H1 (cell line): ENCODE measurements at regions not wholly inside any gene's neighbourhood (a gene's known extent, or its start where the extent isn't known, plus 50 kb on each side); places are given as distances from the start of the nearest gene placed in this dataset.

Experiments used
- CTCF ChIA-PET: fragments of 300-600 bp; sonication (Branson Sonifier 250); formaldehyde crosslinking; loops from one replicate; lab custom pipeline; 2021; ENCODE audit not compliant: partially characterized antibody; lab: Charles Lee
- POLR2A ChIA-PET: fragments of 300-600 bp; sonication (Branson Sonifier 250); formaldehyde crosslinking; loops from one replicate; lab custom pipeline; 2021; ENCODE audit warnings: inconsistent platforms; ENCODE audit not compliant: partially characterized antibody; lab: Charles Lee
- DNase-seq, 2 experiments: peaks; one replicate each; pipeline versions ENCODE4 v3.0.0 to v3.0.0-alpha.2; 2010 to 2022; ENCODE audit warnings: low spot score in 2 of 2, low read depth in 1 of 2, mixed read lengths in 1 of 2
- FAIRE-seq: peaks from 2 replicates; lab custom pipeline; 2011; peaks lifted over from hg19 to GRCh38; lab: Jason Lieb, UNC
- H2AFZ ChIP-seq: 2 replicates; pipeline ENCODE4 v1.8.1; 2012; ENCODE audit warnings: low read length, inconsistent platforms
- H2AK5ac ChIP-seq: 2 replicates; pipeline ENCODE4 v1.6.1; 2013; ENCODE audit warnings: low read depth, low read length
- H2BK120ac ChIP-seq: replicated peaks from 2 replicates; pipeline ENCODE3; 2013; ENCODE audit warnings: low read depth, low read length, inconsistent platforms
- H2BK12ac ChIP-seq: 2 replicates; pipeline ENCODE4 v1.6.1; 2013; ENCODE audit warnings: low read depth, low read length
- H2BK15ac ChIP-seq: 2 replicates; pipeline ENCODE4 v1.6.1; 2013; ENCODE audit warnings: low read length
- H2BK20ac ChIP-seq: 2 replicates; pipeline ENCODE4 v1.6.1; 2013; ENCODE audit warnings: low read length
- H2BK5ac ChIP-seq: 2 replicates; pipeline ENCODE4 v1.6.1; 2013; ENCODE audit warnings: low read depth, low read length
- H3K14ac ChIP-seq: 2 replicates; pipeline ENCODE4 v1.6.1; 2013; ENCODE audit warnings: inconsistent platforms; ENCODE audit not compliant: insufficient read length
- H3K18ac ChIP-seq: 2 replicates; pipeline ENCODE4 v1.6.1; 2013; ENCODE audit warnings: low read length; ENCODE audit errors: extremely low read depth
- H3K23ac ChIP-seq: 2 replicates; pipeline ENCODE4 v1.6.1; 2013; ENCODE audit warnings: inconsistent platforms; ENCODE audit not compliant: insufficient read length
- H3K23me2 ChIP-seq: 2 replicates; pipeline ENCODE4 v1.6.1; 2013; ENCODE audit warnings: low read depth, low read length
- H3K27ac ChIP-seq: 2 replicates; pipeline ENCODE4 v1.6.1; 2011; ENCODE audit warnings: low read depth, low read length, inconsistent platforms
- H3K27me3 ChIP-seq, 4 experiments: replicated peaks in 1 of 4; 1 replicate in 1 of 4; 2 replicates in 3 of 4; pipeline versions ENCODE4 v1.6.1 to v1.8.1; 2011 to 2013; ENCODE audit warnings: low read length in 3 of 4, mild to moderate bottlenecking in 3 of 4, inconsistent platforms in 2 of 4, mixed read lengths in 2 of 4, moderate library complexity in 1 of 4; ENCODE audit not compliant: control insufficient read depth in 3 of 4, insufficient read depth in 3 of 4; ENCODE audit errors: extremely low read depth in 1 of 4
- H3K36me3 ChIP-seq, 4 experiments: 2 replicates each; pipeline versions ENCODE4 v1.6.1 to v1.8.1; 2011 to 2013; ENCODE audit warnings: mild to moderate bottlenecking in 4 of 4, low read length in 3 of 4, moderate library complexity in 2 of 4, control low read depth in 1 of 4, inconsistent platforms in 1 of 4; ENCODE audit not compliant: insufficient read depth in 4 of 4, control insufficient read depth in 2 of 4
- H3K4ac ChIP-seq: replicated peaks from 2 replicates; pipeline ENCODE3; 2013; ENCODE audit warnings: low read length, low read depth, mixed read lengths, inconsistent platforms; ENCODE audit not compliant: insufficient read length
- H3K4me1 ChIP-seq, 4 experiments: replicated peaks in 1 of 4; 1 replicate in 1 of 4; 2 replicates in 3 of 4; pipeline versions ENCODE4 v1.6.1 to v1.8.1; 2011 to 2013; ENCODE audit warnings: low read length in 3 of 4, inconsistent platforms in 2 of 4, mixed read lengths in 1 of 4; ENCODE audit not compliant: insufficient read depth in 4 of 4, control insufficient read depth in 3 of 4
- H3K4me2 ChIP-seq, 2 experiments: 2 replicates each; pipeline versions ENCODE4 v1.6.1 to v1.8.1; 2011 to 2013; ENCODE audit warnings: low read depth in 2 of 2, low read length in 2 of 2, control low read depth in 1 of 2, inconsistent platforms in 1 of 2, mild to moderate bottlenecking in 1 of 2; ENCODE audit not compliant: insufficient read depth in 1 of 2
- H3K4me3 ChIP-seq, 4 experiments: fragments of 200-600, 300-600 bp in 1 of 4; sonication (generic), shearing (Covaris generic), sonication (Bioruptor Twin) in 1 of 4; 2 replicates each; pipeline versions ENCODE4 v1.5.1 to v1.8.1; 2011 to 2016; ENCODE audit warnings: low read length in 4 of 4, low read depth in 3 of 4, control low read depth in 2 of 4, inconsistent platforms in 2 of 4, mild to moderate bottlenecking in 2 of 4, mixed read lengths in 1 of 4, moderate library complexity in 1 of 4; ENCODE audit not compliant: insufficient read depth in 2 of 4; ENCODE audit errors: extremely low read depth in 1 of 4
- H3K56ac ChIP-seq: replicated peaks from 2 replicates; pipeline ENCODE3; 2013; ENCODE audit warnings: low read depth, mild to moderate bottlenecking, mixed read lengths, low read length, inconsistent platforms; ENCODE audit not compliant: insufficient read length
- H3K79me1 ChIP-seq: 2 replicates; pipeline ENCODE4 v1.6.1; 2013; ENCODE audit warnings: low read depth, low read length, control low read depth
- H3K79me2 ChIP-seq, 2 experiments: 2 replicates each; pipeline versions ENCODE4 v1.6.1 to v1.8.1; 2012 to 2013; ENCODE audit warnings: low read length in 2 of 2, mild to moderate bottlenecking in 2 of 2, inconsistent platforms in 1 of 2; ENCODE audit not compliant: insufficient read depth in 2 of 2, control insufficient read depth in 1 of 2
- H3K9ac ChIP-seq, 4 experiments: replicated peaks in 1 of 4; 1 replicate in 1 of 4; 2 replicates in 3 of 4; pipeline versions ENCODE4 v1.6.1 to v1.8.1; 2011 to 2013; ENCODE audit warnings: low read depth in 3 of 4, low read length in 3 of 4, control low read depth in 2 of 4, mild to moderate bottlenecking in 2 of 4, moderate library complexity in 2 of 4, inconsistent platforms in 1 of 4; ENCODE audit errors: extremely low read depth in 1 of 4
- H3K9me3 ChIP-seq, 2 experiments: 2 replicates each; pipeline versions ENCODE4 v1.6.1 to v1.8.1; 2012 to 2013; ENCODE audit warnings: mild to moderate bottlenecking in 2 of 2, moderate library complexity in 2 of 2, control low read depth in 1 of 2, inconsistent platforms in 1 of 2, low read depth in 1 of 2, low read length in 1 of 2, mixed read lengths in 1 of 2; ENCODE audit not compliant: insufficient read depth in 2 of 2
- H4K20me1 ChIP-seq, 2 experiments: replicated peaks in 1 of 2; 2 replicates each; pipeline versions ENCODE3 to v1.8.1; 2011 to 2013; ENCODE audit warnings: inconsistent platforms in 2 of 2, low read length in 2 of 2, mild to moderate bottlenecking in 1 of 2; ENCODE audit not compliant: insufficient read depth in 2 of 2, control insufficient read depth in 1 of 2
- H4K5ac ChIP-seq: 2 replicates; pipeline ENCODE4 v1.6.1; 2013; ENCODE audit warnings: low read length, low read depth, mixed read lengths, inconsistent platforms; ENCODE audit not compliant: insufficient read length
- H4K8ac ChIP-seq: 2 replicates; pipeline ENCODE4 v1.8.0; 2013; ENCODE audit warnings: mild to moderate bottlenecking, moderate library complexity, low read length, inconsistent platforms; ENCODE audit not compliant: insufficient read depth; ENCODE audit errors: extremely low read depth
- H4K91ac ChIP-seq: replicated peaks from 2 replicates; pipeline ENCODE3; 2013; ENCODE audit warnings: low read length, mixed read lengths, inconsistent platforms; ENCODE audit not compliant: insufficient read length
- HDAC2 ChIP-seq, 2 experiments: fragments of 300-600 bp in 1 of 2; sonication (generic) in 1 of 2; IDR thresholded peaks; 2 replicates each; pipeline ENCODE4 v1.6.1; 2011 to 2012; ENCODE audit warnings: low read depth in 2 of 2, low read length in 2 of 2, mild to moderate bottlenecking in 2 of 2, moderate library complexity in 2 of 2, borderline replicate concordance in 1 of 2, inconsistent platforms in 1 of 2
- MAFK ChIP-seq: IDR thresholded peaks from 2 replicates; pipeline ENCODE4 v1.6.1; 2012; ENCODE audit warnings: low read depth, mild to moderate bottlenecking, improper control_type of control experiment, low read length
- PHF8 ChIP-seq: fragments of 200-600 bp; sonication (generic); conservative IDR thresholded peaks from 2 replicates; pipeline ENCODE4 v1.7.1; 2012; ENCODE audit warnings: low read depth, mild to moderate bottlenecking, inconsistent platforms, low read length, moderate library complexity
- SAP30 ChIP-seq: fragments of 300-600 bp; sonication (generic); IDR thresholded peaks from 2 replicates; pipeline ENCODE4 v1.7.1; 2012; ENCODE audit warnings: low read length, moderate library complexity, mild to moderate bottlenecking, inconsistent platforms; ENCODE audit not compliant: insufficient read depth, insufficient replicate concordance
- TAF7 ChIP-seq: optimal IDR thresholded peaks from 2 replicates; pipeline ENCODE3; 2011; ENCODE audit warnings: low read depth, mild to moderate bottlenecking, inconsistent platforms, low read length, moderate library complexity, borderline replicate concordance
- TF ChIP-seq, protein P1 (sequence below): IDR thresholded peaks from 2 replicates; pipeline ENCODE4 v1.6.1; 2012; ENCODE audit warnings: inconsistent platforms

DNA sequence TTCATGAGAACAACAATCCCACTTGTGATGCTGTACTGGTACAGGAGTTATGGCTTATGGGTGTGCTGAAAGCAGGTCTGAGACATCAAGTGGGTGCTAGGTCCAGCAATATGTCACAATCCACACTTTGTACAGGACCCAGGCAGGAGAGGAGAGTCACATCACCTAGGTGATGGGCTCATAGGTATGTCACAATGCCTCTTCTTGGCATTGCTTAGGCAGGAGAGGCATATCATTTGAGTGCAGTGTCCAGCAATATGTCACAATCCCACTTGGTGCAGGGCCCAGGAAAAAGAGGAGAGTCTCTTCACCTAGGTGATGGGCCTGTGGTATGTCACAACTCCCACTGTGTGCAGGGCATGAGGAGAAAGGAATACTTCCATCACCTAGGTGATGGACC is 2110.0 kb downstream of the TP53TG3F start:
- Histone ChIP-seq H3K9ac (no peak overlapping the region), H3K27ac (no peak overlapping the region), H4K8ac (no peak overlapping the region), H3K23ac (no peak overlapping the region), H2BK15ac (no peak overlapping the region), H3K4ac (no peak overlapping the region), H2AFZ (no peak overlapping the region), H2AK5ac (no peak overlapping the region), H4K5ac (no peak overlapping the region), H3K79me1 (no peaks in the 10 kb centered on the region), H3K56ac (no peak overlapping the region), H2BK12ac (no peak overlapping the region), H3K4me2 (no peak overlapping the region), H2BK5ac (no peak overlapping the region), H2BK20ac (no peak overlapping the region), H3K23me2 (no peaks in the 10 kb centered on the region), H3K79me2 (no peaks in the 10 kb centered on the region), H3K9me3 (peaks cover 82 to 99% of the 10 kb centered on the region in 2 experiments), H3K4me3 (no peak overlapping the region), H4K20me1 (no peaks in the 10 kb centered on the region), H3K18ac (no peak overlapping the region), H2BK120ac (no peak overlapping the region), H4K91ac (no peak overlapping the region), H3K14ac (no peak overlapping the region), H3K36me3 (peaks cover 0 to 3% (median 0%) of the 10 kb centered on the region in 4 experiments; a peak in 3 of 8 replicates), H3K4me1 (no peaks in the 10 kb centered on the region), H3K27me3 (no peaks in the 10 kb centered on the region)
- no peak for TF ChIP-seq HDAC2 (IDR thresholded peaks at IDR 0.05; ENCODE audit: borderline replicate concordance in 1 of 2, low read depth in 2 of 2, low read length in 2 of 2)
- no peak for TF ChIP-seq SAP30
- TF ChIP-seq, protein P1, sequence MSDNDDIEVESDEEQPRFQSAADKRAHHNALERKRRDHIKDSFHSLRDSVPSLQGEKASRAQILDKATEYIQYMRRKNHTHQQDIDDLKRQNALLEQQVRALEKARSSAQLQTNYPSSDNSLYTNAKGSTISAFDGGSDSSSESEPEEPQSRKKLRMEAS: no peak
- TF ChIP-seq PHF8: no peak
- no peak for TF ChIP-seq TAF7
- no peak for TF ChIP-seq MAFK
- POLR2A ChIA-PET: no interaction called here
- CTCF ChIA-PET: no interaction called here
- DNase-seq: no peak
- no peak for FAIRE-seq
